GM21515 (cell line): ENCODE measurements at regions not wholly inside any gene's neighbourhood (a gene's known extent, or its start where the extent isn't known, plus 50 kb on each side); places are given as distances from the start of the nearest gene placed in this dataset.
"Not testable (repeated sequence)": the region's sequence is repeated elsewhere in the genome, so short reads cannot be mapped to it uniquely, and the experiment has no call there.

ENCODE experiments used
- ATAC-seq: cut with Tn5 transposase; IDR thresholded peaks from one replicate; pipeline ENCODE4 v1.9.1; 2021; ENCODE audit not compliant: unreplicated experiment

DNA sequence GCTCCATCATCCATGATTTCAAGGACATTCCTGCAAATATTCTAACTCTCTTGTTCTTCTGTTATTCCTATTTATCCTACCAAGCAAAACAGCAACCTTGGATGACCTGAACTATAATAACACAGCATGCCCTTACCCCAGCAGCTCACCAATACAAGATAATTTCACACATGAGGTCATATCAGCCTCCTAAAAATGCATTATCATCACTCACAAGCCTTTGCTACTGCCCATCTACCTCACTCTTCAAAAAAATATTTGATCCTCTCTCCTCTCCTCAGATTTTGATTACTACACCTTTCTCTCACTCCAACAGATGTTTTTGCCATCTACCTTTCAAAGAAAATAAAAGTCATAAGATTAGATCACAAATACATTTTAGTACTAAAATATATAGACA lies 777.6 kb upstream of the NCAM2 start:
- ATAC-seq = no peak

DNA sequence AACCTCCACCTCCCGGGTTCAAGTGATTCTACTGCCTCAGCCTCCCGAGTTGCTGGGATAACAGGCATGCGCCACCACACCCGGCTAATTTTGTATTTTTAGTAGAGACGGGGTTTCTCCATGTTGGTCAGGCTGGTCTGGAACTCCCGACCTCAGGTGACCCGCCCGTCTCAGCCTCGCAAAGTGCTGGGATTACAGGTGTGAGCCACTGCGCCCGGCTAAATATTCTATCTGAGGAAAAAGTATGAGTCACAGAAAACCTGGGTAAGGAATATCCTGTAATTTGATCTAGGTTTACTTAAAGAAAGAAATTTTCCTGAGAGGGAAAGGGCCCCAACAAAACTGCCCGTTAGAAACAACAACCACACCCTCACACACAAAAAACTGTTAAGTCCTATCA lies 776.2 kb upstream of the NCAM2 start:
- ATAC-seq = not testable (repeated sequence)

DNA sequence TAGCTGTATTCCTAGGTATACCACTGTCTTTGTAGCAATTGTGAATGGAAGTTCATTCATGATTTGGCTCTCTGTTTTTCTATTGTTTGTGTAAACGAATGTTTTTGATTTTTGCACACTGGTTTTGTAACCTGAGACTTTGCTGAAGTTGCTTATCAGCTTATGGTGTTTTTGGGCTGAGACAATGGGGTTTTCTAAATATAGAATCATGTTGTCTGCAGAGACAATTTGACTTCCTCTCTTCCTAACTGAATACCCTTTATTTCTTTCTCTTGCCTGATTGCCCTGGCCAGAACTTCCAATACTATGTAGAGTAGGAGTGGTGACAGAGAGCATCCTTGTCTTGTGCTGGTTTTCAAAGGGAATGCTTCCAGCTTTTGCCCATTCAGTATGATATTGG lies 761.6 kb upstream of the NCAM2 start:
- ATAC-seq = not testable (repeated sequence)

DNA sequence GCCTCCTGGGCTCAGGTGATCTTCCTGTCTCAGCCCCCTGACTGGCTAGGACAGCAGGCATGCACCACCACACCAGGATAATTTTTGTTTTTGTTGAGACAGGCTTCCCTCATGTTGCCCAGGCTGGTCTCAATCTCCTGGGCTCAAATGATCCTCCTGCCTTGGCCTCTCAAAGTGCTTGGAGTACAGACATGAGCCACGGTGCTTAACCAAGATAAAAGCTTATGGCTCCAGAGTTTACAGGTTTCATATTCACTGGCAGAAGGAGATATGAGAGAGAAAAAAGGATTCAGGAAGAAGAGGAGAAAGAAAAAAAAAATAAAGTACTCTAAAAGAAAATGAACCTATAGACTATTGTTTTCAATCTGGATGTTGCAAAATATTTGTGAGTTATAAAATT lies 748.8 kb upstream of the NCAM2 start:
- ATAC-seq = no peak

DNA sequence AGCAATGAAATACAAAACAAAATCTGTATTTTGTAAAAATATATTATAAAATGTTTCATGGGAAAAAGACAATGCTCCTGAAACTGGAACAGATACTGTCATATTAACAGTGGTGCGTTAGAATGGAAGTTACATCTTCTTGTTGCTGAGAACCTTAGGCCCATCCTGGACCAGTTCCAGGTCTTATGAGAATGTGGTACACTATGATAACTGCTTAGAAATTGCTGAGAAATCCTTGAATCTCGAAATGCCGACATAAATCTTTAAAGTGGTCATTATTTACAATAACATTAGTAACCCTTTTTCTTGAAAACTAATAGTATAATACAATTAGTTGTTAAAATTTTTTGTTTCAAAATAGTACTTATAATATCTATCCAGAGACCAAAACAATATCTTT lies 747.9 kb upstream of the NCAM2 start:
- no peak for ATAC-seq

- no peak for ATAC-seq
These were observed 744.9 kb upstream of the NCAM2 start for GRCh38 chr21:20253261-20253660.

- ATAC-seq = no peak
These were observed 743.2 kb upstream of the NCAM2 start for GRCh38 chr21:20254964-20255363.

DNA sequence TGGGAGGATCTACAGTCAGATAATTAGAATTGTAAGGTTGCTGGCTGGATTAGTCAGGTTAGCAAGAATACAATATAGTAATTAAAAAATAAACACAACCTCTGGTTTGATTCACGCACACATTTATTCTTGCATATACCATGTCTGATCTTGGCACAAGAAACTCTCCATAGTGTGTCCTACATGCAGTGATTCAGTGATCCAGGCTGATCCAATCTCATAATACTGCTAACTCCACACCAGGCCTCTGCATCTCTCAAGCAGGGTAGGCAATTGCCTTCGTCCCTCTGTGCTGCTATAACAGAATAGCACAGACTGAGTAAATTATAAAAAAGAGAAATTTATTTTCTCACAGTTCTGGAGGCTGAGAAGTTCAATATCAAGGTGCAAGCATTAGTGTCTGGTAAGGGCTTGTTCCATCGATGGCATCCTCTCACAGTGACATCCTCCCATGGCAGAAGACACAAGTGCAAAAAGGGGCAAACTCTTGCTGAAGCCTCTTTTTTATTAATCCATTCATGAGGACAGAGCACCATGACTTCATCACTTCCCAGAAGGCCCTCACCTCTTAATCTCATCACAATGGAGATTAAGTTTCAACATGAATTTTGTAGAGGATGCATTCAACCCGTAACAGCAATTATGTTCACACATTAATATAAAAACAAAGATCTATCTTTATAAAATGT lies 741.0 kb upstream of the NCAM2 start:
- no peak for ATAC-seq

- no peak for ATAC-seq
These were observed 739.7 kb upstream of the NCAM2 start for GRCh38 chr21:20258542-20258941.

DNA sequence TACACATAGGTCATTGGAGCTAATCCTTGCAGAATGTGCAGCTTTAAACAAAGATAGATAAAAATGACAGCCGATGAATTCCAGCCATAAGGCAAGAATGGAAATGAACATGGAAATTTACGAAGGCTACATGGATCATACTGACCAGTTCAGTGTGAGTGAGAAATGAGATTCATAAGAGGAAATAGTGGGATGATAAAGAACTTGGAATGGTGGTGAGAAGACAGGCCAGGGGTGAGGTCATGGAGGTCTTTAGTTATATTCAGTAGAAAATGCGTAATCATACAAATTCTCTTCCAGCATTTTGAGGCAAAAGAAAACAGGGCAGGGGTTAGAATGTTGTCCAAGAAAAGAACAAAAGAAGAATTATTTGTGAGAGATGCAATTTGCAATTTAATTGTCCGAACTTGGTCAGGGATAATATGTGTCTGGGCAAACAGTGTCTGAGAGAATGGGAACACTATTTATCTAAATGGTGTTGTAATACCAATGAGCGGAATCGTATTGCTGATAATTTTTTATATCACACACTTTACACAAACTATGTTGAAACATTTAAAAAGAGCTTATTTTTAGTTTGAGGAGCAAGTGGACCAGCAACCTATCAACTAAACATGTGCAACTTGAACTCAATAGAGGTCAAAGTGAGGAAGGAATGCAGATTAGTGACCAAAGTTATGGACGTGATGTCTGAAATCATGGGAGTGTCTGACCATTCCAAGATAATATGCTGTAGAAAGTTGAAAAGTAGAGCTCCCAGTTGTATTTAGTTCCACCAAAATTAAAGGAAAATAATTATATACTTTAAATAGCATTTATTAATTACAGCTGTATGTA lies 739.0 kb upstream of the NCAM2 start:
- no peak for ATAC-seq

GRCh38 chr21:20260124-20260523 lies 738.1 kb upstream of the NCAM2 start:
- no peak for ATAC-seq

DNA sequence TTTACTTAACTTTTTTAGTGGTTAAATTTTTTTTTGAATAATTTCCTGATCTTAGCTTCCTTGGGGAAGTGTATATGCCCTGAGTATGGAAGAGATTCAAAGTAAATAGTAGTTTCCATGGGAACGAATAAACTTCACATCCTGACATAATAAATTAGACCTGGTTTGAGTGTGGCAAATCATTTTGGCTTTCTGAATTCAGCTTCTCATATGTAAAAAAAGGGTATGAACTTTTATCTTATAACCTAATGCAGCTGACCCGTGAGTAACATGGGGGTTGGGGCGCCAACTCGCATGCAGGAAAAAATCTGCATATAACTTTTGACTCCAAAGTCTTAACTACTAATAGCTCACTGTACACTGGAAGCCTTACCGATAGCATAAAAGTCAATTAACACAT lies 736.8 kb upstream of the NCAM2 start:
- no peak for ATAC-seq

DNA sequence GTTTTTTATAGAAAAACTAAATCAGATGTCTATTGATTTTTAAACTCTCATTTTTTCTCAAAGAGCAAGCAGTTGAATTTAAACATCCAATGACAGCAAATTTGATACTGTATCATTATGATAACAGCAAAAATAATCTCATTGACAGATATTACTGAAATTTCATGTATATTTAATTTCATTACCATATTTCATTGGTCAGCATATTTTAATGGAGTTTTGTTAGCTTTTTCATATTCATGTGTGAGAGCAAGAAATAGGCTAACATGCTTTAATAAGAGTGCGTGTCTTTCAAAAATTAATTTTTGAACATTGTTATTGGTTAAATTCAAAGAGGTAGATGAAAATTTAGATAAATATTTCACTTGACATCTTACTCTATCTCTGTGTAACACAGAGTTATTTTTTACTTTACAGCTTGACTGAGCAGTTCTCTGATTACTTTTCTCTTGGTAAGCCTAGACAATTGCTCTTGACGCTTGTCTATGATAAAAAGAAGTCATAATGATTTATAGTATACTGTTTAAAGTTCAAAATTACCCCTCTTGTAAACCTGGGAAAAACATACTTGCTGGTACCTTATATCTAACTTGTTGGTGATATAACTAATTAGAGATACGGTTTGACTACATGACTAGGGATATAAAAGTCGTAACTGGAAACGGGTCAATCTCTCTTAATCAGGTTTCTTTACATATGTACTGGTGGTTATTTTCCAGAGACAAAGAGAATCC lies 732.3 kb upstream of the NCAM2 start:
- ATAC-seq = no peak

- ATAC-seq = no peak
These were observed 731.8 kb upstream of the NCAM2 start for GRCh38 chr21:20266441-20266710.

DNA sequence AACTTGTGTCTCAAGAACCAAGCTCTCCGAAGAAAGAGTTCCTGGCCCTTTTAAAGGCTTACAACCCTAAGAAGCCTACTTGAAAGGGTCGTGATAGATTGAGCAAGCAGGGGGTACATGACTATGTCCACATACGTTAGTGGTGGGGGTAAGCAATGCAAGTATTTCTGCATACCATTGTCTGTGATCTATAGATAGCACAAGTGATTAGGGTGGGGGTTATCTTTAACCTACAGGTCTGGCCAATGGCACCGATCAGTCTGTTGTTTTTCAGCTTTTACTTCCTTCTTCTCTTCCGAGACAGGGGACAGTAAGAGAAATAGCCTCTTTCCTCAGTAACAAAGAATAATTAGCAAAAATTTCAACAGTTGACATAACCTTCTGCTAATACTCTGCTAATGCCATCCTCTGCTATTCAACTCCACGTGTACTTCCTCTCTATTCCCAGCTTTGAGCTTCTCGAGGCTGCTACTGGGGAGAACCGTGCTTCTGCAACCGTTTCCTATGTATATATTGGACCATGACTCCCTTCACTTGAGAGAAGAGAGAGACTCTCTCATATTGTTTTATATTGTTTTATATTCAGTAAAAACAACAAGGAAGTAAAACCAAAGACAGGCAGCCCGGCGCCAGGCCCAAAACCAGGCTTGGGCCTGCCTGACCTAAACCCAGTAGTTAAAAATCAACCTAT lies 727.7 kb upstream of the NCAM2 start:
- no peak for ATAC-seq

GRCh38 chr21:20272791-20273362 lies 725.3 kb upstream of the NCAM2 start:
- ATAC-seq = no peak

- no peak for ATAC-seq
These were observed 721.8 kb upstream of the NCAM2 start for GRCh38 chr21:20276377-20276776.

GRCh38 chr21:20276954-20277353 lies 721.3 kb upstream of the NCAM2 start:
- ATAC-seq = no peak

DNA sequence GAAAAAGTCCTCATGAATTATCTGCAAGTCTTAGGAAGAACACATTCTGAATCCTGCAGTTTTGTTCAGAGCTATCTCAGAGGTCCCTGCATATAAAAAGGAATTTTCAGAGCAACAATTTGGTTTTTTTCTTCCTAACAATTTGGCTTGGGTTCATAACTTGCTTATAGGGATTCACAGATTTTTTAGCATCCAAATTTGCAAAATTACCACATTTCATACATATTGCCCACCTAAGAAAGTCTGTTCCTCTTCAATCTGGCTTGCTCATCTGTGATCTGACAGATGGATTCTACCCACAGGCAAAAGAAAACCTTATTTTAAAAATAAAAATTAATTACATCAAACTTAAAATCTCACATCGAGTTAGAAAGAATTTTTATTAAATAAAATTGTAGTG lies 714.4 kb upstream of the NCAM2 start:
- ATAC-seq = no peak

GRCh38 chr21:20292280-20292679 lies 705.9 kb upstream of the NCAM2 start:
- no peak for ATAC-seq

- ATAC-seq = not testable (repeated sequence)
These were observed 705.4 kb upstream of the NCAM2 start for GRCh38 chr21:20292854-20293253.
